Iris pigment epithelial cell (primary cell): ENCODE measurements at regions not wholly inside any gene's neighbourhood (a gene's known extent, or its start where the extent isn't known, plus 50 kb on each side); places are given as distances from the start of the nearest gene placed in this dataset.

Experiments
- DNase-seq: peaks from one replicate; pipeline ENCODE4 v3.0.0-alpha.2; 2011; ENCODE audit warnings: low read depth

DNA sequence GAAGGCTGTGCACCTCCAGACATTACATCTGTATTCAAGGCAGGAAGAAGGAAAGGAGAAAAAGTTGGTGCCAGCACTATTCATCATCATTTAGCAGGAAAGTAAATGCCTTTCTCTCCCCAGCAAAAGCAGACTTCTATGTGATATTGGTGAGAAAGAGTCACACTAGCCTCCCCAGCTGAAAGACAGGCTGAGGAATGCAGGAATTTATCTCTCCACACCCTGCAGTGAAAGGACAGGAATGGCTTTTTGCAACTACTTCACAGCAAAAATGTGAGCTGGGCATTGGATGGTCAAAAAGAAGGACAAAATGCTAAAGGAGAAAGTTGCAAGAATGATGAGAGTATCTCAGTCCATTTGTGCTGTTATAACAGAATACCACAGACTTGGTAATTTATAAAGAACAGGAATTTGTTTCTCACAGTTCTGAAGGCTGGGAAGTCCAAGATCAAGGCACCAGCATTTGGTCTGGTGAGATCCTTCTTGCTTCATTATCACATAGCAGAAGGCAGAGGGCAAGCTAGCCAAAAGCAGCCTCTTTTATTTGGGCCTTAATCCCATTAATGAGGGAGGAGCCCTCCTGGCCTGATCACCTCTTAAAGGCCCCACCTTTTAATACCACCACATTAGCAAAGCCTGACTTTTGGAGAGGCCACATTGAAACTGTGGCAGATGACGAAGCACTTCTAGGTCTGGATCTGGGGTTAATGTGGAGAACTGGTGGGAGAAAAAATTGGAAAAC is 388.1 kb upstream of the SLC14A2 start:
- no peak for DNase-seq

DNA sequence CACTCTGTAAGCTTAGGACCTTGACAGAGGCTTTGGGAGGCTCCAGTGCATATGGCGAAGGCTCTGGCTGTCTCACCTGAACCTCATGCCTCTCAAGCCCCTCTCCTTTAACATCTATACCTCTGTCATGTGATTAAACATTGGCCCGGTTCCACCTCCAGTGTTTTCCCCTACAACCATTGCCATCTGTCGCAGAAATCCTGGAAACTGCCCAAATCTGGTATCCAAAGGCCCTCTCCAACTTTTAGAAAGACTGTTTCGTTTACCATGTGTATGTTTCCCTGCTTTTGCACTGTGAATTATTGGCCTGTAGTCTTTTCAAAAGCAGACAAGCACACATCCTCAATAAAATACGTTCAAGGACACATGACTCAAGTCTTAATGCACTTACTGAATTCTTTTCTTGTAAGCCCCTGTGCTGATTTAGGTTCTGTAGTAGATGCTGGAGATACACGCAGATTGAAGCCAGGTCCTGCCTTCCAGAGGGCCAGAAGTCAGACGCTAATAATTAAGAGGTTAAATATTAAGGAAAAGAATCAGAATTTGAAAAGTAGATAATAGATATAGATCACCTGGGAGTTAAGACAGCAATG is 386.4 kb upstream of the SLC14A2 start:
- no peak for DNase-seq

DNA sequence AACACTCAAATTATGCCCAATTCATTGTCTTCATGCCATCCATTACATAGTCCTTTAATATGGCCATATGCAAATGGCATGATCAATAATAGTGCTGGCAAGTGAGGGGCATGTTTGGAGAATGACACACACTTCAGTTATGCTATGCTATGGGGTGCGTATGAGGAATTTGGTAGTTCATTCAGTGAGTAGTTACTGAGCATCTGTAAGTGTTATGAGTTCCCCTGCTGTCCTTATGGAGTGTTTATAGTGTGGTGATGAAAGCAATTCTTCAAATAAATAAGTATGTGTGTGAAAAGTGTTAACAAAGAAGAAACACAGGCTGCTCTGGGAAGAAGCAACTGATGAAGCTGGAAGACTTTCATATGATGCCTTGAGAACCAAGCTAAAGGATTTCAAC is 383.7 kb upstream of the SLC14A2 start:
- no peak for DNase-seq

DNA sequence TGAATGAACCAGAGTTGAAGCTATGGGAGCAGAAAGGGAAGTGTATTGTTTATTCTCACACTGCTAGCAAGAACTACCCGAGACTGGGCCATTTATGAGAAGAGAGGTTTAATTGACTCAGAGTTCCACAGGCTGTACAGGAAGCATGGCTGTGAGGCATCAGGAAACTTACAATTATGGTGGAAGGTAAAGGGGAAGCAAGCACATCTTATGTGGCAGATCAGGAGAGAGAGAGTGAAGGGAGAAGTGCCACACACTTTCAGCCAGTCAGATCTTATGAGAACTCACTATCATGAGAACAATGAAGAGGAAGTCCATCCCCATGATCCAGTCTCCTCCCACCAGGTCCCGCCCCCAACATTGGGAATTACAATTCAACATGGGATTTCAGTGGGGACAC is 383.2 kb upstream of the SLC14A2 start:
- no peak for DNase-seq

DNA sequence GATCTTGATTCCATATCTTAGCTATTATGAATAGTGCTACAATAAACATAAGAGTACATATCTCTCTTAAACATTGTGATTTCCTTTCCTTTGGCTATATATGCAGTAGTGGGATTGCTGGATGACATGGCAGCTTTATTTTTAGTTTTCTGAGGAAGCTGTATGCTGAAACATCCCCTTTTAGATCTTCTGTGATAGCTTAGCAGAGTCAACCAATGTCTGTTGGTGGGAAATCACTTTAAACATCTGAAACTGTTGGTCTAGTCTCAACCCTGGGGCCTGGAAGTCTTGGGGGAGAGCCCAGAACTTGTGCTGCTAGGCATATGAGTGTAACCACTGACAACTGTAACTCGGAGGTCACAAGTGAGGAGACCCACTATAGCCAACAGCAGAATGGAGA is 378.6 kb upstream of the SLC14A2 start:
- DNase-seq = no peak

DNA sequence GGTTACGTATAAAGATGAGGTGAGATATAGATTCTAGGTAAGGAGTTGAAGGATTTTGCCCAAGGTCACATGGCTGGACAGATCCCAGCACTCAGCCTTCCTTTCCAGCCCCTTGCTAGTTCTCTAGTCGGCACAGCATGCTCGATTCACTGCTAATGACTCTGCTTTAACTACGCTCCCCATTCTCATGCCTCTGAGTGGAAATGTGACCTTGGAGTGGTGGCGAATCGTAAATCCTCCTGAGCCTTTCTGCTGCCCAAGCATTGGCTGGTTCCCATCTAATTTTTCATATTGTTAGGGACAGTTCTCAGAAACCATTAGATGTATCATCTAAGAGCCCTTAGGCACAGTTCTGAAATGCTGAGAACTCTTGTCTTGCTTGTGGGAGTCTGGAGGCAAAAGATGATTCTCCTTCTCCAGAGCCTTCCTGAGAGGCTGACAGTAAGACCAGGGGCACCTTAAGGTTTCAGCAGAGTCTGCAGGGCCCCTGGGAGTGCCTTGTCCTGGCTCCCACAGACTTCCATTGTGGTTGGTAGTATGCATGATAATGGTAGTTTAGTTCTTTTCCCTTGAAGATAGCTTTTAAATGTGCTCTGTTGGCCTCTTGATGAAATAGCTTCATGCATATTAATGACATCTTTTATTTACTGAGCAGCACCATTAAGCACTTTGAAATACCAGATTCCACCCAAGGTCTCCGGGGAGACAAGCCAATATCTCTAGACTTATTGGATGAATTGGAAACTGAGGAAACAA is 377.8 kb upstream of the SLC14A2 start:
- DNase-seq = no peak

DNA sequence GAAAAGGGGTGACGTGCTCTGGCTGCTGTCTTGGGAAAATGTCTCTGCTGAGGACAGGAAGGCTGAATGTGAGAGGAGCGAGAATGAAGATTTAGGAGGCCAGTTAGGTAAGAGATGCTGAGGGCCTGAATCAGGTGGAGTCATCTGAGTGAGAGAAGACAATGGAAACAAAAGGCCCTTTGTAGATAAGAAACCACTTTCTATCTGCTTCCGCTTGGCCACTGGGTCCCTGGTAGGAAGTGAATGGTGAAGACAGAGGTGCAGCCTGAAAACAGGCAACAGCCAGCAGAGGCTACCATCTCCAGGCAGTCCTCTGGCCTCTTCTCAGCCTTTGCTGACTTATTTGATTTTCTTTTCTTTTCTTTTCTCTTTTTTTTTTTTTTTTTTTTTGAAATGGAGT is 374.0 kb upstream of the SLC14A2 start:
- no peak for DNase-seq

DNA sequence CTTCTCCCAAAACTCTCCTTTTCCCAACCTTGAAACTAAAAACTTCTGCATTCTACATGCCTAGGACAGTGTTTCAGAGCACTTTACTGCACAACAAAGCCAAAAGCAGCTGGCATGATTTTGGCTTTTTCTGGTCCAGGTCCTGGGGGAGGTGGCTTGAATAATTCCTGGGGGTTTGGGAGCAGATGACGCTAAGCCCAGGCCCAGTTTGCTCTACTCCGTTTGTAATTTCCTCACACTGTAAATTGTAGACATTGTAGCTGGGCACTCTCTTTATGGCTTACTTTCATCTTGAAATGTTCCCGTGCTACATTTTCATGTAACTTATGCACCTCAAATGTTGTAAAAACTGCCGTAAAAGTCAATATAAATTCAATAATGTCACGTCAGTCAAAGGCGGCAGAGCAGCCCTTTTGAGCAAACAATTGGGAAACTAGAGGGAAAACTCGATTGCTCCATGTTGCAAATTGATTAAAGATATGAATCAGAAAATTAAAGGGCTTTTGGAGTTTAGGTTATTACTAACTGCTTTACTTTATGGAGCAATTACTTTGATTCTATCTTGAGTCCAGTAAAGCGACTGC is 373.2 kb upstream of the SLC14A2 start:
- DNase-seq = no peak

DNA sequence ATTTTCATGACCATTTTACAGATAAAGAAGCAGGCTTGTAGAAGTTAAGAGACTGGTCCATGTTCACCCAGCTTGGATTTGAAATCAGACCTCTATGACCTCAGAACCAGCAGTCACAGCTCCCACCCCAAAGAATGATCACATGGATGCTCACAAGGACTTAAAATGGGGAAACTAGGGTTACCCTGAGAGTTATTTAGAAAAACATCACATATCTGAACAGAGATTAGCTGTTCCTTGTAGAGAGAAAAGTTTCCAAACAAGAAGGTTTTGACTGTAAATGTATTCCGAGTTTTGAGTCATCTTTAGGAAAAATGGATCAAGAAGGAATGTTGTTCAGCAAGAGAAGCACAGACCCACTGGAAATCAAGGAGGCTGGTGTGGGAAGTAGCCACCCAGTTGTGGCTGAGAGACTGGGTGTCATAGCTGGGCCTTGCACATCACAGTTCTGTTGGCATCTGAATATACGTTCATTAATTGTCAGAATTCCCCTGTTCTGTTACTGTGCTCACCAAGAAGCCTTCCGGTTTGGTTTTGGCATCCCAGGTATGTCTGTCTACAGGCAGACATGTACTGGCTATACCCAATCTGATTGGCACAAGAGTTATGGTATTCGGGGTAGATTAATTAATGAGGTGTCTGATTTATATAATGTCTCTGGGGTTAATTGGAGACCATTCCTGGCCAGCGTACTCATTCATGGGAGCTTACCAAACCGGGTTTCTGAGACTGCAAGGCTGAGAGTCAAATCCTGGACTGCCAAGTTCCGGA is 371.8 kb upstream of the SLC14A2 start:
- DNase-seq = peak; percentile 68

DNA sequence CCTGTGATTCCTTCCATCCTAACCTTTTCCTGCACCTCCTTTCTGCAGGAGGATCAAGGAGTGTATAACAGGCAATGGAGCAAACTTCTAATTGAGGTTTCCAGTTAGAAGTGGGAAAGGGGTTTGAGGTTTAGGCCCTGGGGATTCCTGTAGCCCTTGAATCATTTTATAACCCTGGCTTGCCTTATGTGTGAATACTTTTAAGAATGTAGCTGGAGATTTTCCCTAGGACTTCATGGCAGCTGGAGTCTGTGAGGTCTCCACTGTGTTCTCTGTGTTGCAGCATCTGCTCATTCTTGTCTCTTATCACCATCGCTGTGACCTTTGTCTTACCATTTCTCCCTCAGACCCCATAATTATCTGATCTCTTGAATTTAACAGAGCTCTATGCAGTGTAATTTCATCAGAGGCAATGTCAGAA is 370.2 kb upstream of the SLC14A2 start:
- DNase-seq = no peak

DNA sequence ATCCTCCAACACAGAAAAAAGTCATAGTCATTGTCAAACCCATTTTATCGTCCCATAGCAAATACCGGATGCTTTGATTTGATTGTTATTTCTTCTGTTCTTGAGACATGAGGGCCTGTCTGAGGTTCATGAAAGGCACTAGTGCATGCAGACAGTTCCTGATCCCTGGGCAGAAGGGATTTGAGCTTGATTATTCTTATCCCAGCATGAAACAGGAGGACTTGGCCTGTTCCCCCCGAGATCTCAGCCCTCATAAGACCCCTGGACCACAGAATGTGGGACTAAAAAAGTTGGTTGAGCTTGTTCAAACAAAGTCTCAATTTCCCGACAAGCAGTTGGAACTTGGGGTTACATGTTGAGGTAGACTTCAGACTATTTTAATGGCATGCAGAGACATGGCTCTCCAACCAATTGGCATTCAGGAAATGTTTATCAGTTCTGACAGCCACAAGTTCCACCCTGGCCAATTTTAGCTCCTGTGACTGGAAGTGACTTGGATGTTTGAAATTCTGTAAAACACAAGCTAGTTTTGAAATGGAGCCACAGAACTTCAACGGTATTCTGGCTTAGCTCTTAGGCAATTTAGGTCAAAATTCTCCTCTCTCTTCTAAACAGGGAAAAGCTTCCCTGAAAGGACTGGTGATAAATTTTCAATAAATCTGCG is 366.9 kb upstream of the SLC14A2 start:
- DNase-seq = peak; percentile 82

DNA sequence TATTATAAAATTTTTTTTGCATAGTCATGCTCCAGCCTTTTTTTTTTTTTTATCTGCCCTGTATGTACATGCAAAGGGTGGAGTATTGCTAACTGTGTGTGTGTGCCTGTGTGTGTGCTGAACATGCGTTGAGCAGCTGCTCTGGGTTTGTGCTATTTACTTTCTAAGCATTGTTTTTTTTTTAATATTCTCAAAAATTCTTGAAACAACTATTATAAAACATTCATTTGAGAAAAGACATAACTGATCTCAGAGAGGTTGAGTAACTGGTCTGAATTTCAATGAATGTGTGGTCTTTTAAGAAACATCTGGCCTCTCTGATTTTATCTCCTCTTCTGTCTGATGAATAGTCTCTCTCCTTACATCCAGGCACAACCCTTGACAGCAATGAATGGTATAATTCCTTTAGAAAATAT is 366.0 kb upstream of the SLC14A2 start:
- DNase-seq = peak; percentile 38

DNA sequence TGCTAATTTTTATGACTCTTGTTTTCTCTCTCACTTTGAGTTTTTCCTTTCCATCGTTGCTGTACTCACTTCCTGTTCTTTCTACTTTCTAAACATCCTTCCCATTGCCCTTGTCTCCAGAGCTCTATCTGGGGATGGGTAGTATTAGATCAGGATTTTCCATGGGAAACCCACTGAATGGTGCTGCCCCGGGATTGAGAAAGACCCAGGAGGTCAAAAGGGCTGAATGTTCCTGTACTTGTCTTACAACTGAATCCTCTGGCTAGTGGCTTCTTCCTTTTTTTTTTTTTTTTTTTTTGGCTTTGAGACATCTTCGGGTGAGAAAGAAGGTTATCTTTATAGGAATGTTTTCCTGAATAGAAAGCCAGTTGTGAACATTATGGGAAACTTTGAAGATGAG is 364.8 kb upstream of the SLC14A2 start:
- DNase-seq = no peak

DNA sequence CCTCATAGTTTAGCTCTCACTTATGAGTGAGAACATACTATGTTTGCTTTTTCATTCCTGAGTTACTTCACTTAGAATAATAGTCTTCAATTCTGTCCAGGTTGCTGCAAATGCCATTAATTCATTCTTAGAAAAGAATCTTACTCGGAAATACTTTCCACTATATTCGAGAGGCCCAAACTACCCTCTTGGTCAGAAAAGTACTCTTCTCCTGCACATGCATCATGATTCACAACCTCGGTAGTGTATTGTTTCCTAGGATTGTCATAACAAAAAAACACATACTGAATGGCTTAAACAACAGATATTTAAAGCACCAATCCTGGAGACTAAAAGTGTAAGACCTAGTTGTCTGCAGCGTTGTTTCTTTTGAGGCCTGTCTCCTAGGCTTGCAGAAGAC is 364.0 kb upstream of the SLC14A2 start:
- no peak for DNase-seq

DNA sequence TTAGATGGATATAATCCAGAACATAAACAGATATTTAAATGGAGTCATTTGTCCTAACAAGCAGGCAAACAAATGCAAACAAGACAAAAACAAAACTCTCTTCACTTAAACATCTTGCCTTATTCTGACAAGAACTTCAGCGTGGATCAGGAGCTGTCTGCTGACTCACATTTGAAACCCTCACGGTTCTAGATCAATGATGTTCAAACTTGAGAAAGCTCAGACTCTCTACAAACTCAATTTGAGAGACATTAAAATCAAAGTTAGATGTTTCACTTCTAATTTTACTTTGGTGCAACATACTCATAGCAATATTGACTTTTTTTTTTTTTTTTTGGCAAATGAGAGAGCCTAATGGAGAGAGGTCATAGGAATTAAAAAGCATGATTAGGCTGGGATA is 362.8 kb upstream of the SLC14A2 start:
- DNase-seq = no peak

DNA sequence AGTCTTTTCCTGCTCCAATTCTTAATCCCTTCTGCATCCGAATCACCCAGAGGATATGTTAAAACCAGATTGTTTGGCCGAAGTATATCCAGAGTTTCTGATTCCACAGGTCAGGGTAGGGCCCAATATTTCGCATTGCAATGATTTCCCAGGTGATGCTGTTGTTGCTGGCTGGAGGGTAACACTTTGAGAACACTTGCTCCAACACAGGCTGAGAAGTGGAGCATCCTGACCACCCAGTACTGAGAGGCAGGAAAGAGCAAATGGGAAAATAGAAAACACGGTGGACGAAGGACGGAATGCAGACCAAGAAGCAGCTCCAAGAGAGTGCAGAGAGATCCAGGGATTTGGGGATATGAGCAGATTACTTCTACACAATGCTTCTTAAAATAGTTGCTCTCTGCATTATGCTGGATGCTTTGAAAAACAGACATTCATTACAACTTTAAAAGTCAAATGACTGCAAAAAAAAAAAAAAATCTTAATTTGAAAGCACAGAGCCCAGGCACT is 362.2 kb upstream of the SLC14A2 start:
- DNase-seq = no peak

DNA sequence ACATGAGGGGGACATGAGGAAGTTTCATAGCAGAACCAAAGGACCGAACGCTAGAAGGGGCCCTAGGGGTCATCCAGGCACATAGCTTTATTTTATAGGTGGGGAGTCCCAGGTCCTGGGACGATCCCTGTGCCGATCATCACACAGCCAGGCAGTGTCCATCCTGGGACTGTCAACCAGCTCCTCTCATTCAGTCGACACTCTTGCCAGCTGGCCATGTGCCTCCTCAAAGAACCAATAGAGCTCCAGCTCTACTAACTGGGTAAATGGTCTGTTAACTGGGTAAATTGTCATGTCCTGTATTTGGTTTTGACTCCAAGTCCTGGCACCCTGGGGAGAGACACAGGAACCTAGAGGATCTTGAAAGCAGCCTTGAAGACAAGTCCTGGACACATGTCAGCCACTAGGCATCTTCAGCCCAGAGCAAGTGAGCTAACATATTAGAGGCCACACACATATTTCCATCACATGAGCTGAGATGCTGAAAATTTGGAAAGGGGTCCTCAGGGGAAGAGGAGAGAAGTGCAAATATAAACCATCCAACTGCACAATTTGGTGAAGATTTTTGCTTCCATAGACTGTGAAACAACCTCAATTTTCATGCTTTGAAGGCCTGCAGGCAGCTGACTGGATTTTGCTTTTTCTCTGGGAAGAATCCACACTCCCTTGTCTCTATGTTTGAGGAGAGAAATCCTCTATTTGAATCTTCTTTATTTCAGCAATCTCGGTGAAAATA is 361.1 kb upstream of the SLC14A2 start:
- DNase-seq = no peak

DNA sequence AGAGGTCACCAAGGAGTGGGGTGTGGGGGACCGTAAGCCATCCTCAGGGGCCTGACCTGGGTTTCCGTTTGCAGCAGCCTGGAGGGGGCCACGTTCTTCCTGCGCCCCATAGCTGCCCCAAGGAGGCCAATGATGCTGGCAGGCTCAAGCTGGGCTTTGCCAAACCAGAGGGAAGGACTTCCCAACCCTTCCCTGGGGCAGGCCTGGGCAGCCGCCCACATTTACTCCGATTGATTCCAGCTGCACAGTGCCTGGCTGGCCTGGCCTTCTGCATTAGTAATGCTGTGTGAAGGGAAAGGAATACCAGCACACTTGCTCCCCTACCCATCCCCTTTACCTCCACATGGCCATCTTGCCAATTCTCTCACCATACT is 360.6 kb upstream of the SLC14A2 start:
- no peak for DNase-seq

DNA sequence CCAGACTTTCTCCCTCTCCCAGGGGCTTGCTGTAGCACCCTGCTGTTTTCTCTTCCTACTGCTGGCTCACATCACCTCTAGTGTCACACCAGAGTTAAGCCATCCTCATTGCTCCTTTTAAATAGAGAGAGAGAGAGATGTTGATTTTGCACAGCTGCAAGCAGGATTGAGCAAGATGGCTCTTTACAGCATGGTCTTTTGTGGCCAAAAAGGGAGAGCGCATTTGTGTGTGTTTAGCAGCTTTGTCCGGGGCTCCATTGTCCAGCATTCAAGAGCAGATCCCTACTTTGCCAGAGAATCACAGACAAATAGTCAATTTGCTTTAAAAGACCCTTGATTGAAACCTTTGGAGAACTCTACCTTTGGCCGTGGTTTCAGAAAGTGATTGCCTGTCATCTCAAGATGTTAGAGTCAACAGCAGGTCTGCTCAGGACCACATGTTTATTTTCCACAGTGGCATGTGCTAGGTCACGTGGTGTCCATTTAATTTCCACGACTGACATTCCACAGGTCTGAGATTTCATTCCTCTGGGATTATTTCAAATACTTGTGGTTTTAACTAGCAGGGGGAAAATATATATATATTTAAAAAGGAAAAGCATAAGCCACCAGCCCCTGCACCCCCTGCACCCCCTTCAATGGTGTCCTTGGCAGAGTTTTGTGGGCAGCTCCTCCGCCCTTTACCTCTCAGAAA is 359.9 kb upstream of the SLC14A2 start:
- DNase-seq = peak; percentile 89

DNA sequence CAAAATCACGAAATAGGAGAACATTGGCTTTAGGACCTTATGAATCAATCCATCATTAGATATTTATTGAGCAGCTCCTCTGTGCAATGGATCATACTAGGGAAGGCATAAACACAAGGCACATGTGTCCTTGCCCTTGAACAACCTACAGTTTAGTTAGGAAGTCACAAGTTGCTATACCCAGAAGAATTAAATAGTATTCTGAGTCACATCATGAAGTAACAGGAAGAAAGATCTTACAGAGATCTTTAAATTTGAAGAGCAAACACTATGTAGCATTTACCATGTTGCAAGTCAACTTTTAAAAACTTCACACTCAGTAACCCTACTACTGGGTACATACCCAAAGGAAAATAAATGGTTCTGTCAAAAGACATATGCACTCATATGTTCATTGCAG is 355.2 kb upstream of the SLC14A2 start:
- DNase-seq = no peak
